Trophoblast cell (in vitro differentiated cells and primary cell): ENCODE measurements at regions not wholly inside any gene's neighbourhood (a gene's known extent, or its start where the extent isn't known, plus 50 kb on each side); places are given as distances from the start of the nearest gene placed in this dataset.
"Not testable (repeated sequence)": the region's sequence is repeated elsewhere in the genome, so short reads cannot be mapped to it uniquely, and the experiment has no call there.

ENCODE experiments used
- DNase-seq, 2 donors: peaks; one replicate each; pipeline ENCODE4 v3.0.0-alpha.2; 2016
- H2AFZ ChIP-seq: 2 replicates; pipeline ENCODE4 v1.6.1; 2013; ENCODE audit warnings: low read length, moderate library complexity, mild to moderate bottlenecking; ENCODE audit not compliant: insufficient read depth, poor library complexity
- H2AK5ac ChIP-seq: 2 replicates; pipeline ENCODE4 v1.6.1; 2013; ENCODE audit warnings: mild to moderate bottlenecking, low read length
- H2BK120ac ChIP-seq: 2 replicates; pipeline ENCODE4 v1.6.1; 2013; ENCODE audit warnings: low read length, mild to moderate bottlenecking, moderate library complexity; ENCODE audit not compliant: insufficient read depth, poor library complexity
- H2BK12ac ChIP-seq: 2 replicates; pipeline ENCODE4 v1.6.1; 2013; ENCODE audit warnings: mild to moderate bottlenecking, low read length, moderate library complexity
- H2BK5ac ChIP-seq: 2 replicates; pipeline ENCODE4 v1.6.1; 2013; ENCODE audit warnings: low read length, low read depth, moderate library complexity, mild to moderate bottlenecking; ENCODE audit not compliant: poor library complexity
- H3K14ac ChIP-seq: 2 replicates; pipeline ENCODE4 v1.6.1; 2013; ENCODE audit warnings: mild to moderate bottlenecking, low read length
- H3K18ac ChIP-seq: 2 replicates; pipeline ENCODE4 v1.6.1; 2013; ENCODE audit warnings: mild to moderate bottlenecking, low read length
- H3K23ac ChIP-seq: 2 replicates; pipeline ENCODE4 v1.6.1; 2013; ENCODE audit warnings: low read length
- H3K27ac ChIP-seq: 2 replicates; pipeline ENCODE4 v1.5.1; 2013; ENCODE audit warnings: low read depth, mild to moderate bottlenecking, inconsistent platforms, low read length, moderate library complexity
- H3K27me3 ChIP-seq: 2 replicates; pipeline ENCODE4 v1.6.1; 2013; ENCODE audit warnings: inconsistent platforms, mild to moderate bottlenecking, low read length, moderate library complexity; ENCODE audit not compliant: insufficient read depth
- H3K36me3 ChIP-seq, 2 experiments: 1 replicate in 1 of 2; 2 replicates in 1 of 2; pipeline ENCODE4 v1.6.1; 2013; ENCODE audit warnings: low read length in 2 of 2, mild to moderate bottlenecking in 2 of 2, moderate library complexity in 1 of 2; ENCODE audit not compliant: insufficient read depth in 2 of 2, control insufficient read depth in 1 of 2
- H3K4ac ChIP-seq: 2 replicates; pipeline ENCODE4 v1.6.1; 2013; ENCODE audit warnings: low read depth, mild to moderate bottlenecking, low read length, moderate library complexity
- H3K4me1 ChIP-seq, 2 experiments: 1 replicate in 1 of 2; 2 replicates in 1 of 2; pipeline ENCODE4 v1.6.1; 2013; ENCODE audit warnings: low read length in 2 of 2, mild to moderate bottlenecking in 2 of 2, moderate library complexity in 1 of 2; ENCODE audit not compliant: insufficient read depth in 2 of 2, control insufficient read depth in 1 of 2
- H3K4me2 ChIP-seq: 2 replicates; pipeline ENCODE4 v1.6.1; 2013; ENCODE audit warnings: inconsistent platforms, mild to moderate bottlenecking, low read length, moderate library complexity
- H3K4me3 ChIP-seq: 2 replicates; pipeline ENCODE4 v1.5.1; 2013; ENCODE audit warnings: mild to moderate bottlenecking, low read depth, low read length, inconsistent platforms
- H3K79me1 ChIP-seq: one replicate; pipeline ENCODE4 v1.6.1; 2013; ENCODE audit warnings: low read length
- H3K79me2 ChIP-seq: 2 replicates; pipeline ENCODE4 v1.6.1; 2013; ENCODE audit warnings: low read length, mild to moderate bottlenecking; ENCODE audit not compliant: control insufficient read depth, insufficient read depth, poor library complexity
- H3K9ac ChIP-seq: 2 replicates; pipeline ENCODE4 v1.6.1; 2013; ENCODE audit warnings: mild to moderate bottlenecking, low read length
- H3K9me3 ChIP-seq: 2 replicates; pipeline ENCODE4 v1.6.1; 2013; ENCODE audit warnings: low read depth, mild to moderate bottlenecking, control low read depth, inconsistent platforms, low read length; ENCODE audit not compliant: insufficient read depth
- H4K12ac ChIP-seq: 2 replicates; pipeline ENCODE4 v1.6.1; 2013; ENCODE audit warnings: low read depth, mild to moderate bottlenecking, low read length, moderate library complexity
- H4K8ac ChIP-seq: 2 replicates; pipeline ENCODE4 v1.6.1; 2013; ENCODE audit warnings: low read depth, mild to moderate bottlenecking, low read length, moderate library complexity
- H4K91ac ChIP-seq: one replicate; pipeline ENCODE4 v1.6.1; 2013; ENCODE audit warnings: low read depth, mild to moderate bottlenecking, low read length, moderate library complexity
- WGBS: extraction: QIAGEN DNeasy Blood & Tissue Kit; methylation state at CpG from one replicate; pipeline ENCODE4 v1.1.7; 2013; ENCODE audit warnings: missing lambda C conversion rate; ENCODE audit not compliant: insufficient read length, insufficient coverage; ENCODE audit errors: extremely low coverage; 5-methylcytosine and 5-hydroxymethylcytosine counted together

- no peak overlapping the region for H3K23ac ChIP-seq
- H3K79me1 ChIP-seq: no peaks in the 10 kb centered on the region
- no peak overlapping the region for H2BK12ac ChIP-seq
- no peak overlapping the region for H4K8ac ChIP-seq
- H2BK120ac ChIP-seq: no peak overlapping the region
- DNase-seq: no peak
- no peak overlapping the region for H3K27ac ChIP-seq
- no peak overlapping the region for H4K91ac ChIP-seq
- H4K12ac ChIP-seq: no peak overlapping the region
- no peak overlapping the region for H2AFZ ChIP-seq
- H3K36me3 ChIP-seq: no peaks in the 10 kb centered on the region
- H2AK5ac ChIP-seq: no peak overlapping the region
- no peak overlapping the region for H3K4me3 ChIP-seq
- H3K27me3 ChIP-seq: no peaks in the 10 kb centered on the region
- no peak overlapping the region for H3K4ac ChIP-seq
- H3K9me3 ChIP-seq: no peaks in the 10 kb centered on the region
- no peaks in the 10 kb centered on the region for H3K4me1 ChIP-seq
- H2BK5ac ChIP-seq: no peak overlapping the region
- no peak overlapping the region for H3K18ac ChIP-seq
- H3K14ac ChIP-seq: no peak overlapping the region
- no peak overlapping the region for H3K4me2 ChIP-seq
- H3K9ac ChIP-seq: no peak overlapping the region
- WGBS: no CpG with 5 or more reads among the region's 3 CpGs
- no peaks in the 10 kb centered on the region for H3K79me2 ChIP-seq
These were observed 213.2 kb upstream of the NT5E start for GRCh38 chr6:85236636-85237035.

- H2AFZ ChIP-seq, H3K4me3 ChIP-seq, H4K8ac ChIP-seq, H3K4me1 ChIP-seq, H3K36me3 ChIP-seq, H3K9me3 ChIP-seq, H3K27me3 ChIP-seq, H4K12ac ChIP-seq, H3K18ac ChIP-seq, DNase-seq, H3K27ac ChIP-seq, H2BK5ac ChIP-seq, H3K23ac ChIP-seq, H2AK5ac ChIP-seq, H2BK12ac ChIP-seq, H3K4ac ChIP-seq, H2BK120ac ChIP-seq, H3K9ac ChIP-seq, H3K79me2 ChIP-seq, H3K79me1 ChIP-seq, H4K91ac ChIP-seq, H3K14ac ChIP-seq, H3K4me2 ChIP-seq: not testable (repeated sequence)
- WGBS: no CpG with 5 or more reads among the region's 1 CpG
These were observed 222.5 kb upstream of the NT5E start for GRCh38 chr6:85227345-85227744.

GRCh38 chr6:85212794-85213193, 237.1 kb upstream of the NT5E start:
- H3K36me3 ChIP-seq, H3K4me2 ChIP-seq, H3K9ac ChIP-seq, H2BK120ac ChIP-seq, H2AK5ac ChIP-seq, DNase-seq, H3K14ac ChIP-seq, H3K18ac ChIP-seq, H3K79me1 ChIP-seq, H3K4me1 ChIP-seq, H3K27me3 ChIP-seq, H3K4ac ChIP-seq, H4K12ac ChIP-seq, H4K91ac ChIP-seq, H2AFZ ChIP-seq, H2BK12ac ChIP-seq, H3K27ac ChIP-seq, H3K9me3 ChIP-seq, H3K79me2 ChIP-seq, H2BK5ac ChIP-seq, H3K23ac ChIP-seq, H3K4me3 ChIP-seq, H4K8ac ChIP-seq: not testable (repeated sequence)
- WGBS: no CpG with 5 or more reads among the region's 5 CpGs

- H3K18ac ChIP-seq: no peak overlapping the region
- H4K12ac ChIP-seq: no peak overlapping the region
- no peak overlapping the region for H2BK120ac ChIP-seq
- H3K9ac ChIP-seq: no peak overlapping the region
- H3K36me3 ChIP-seq: no peaks in the 10 kb centered on the region
- H3K4me1 ChIP-seq: no peaks in the 10 kb centered on the region
- H3K4me2 ChIP-seq: no peak overlapping the region
- no peaks in the 10 kb centered on the region for H3K79me1 ChIP-seq
- no peak overlapping the region for H3K23ac ChIP-seq
- no peak overlapping the region for H2BK5ac ChIP-seq
- H4K91ac ChIP-seq: no peak overlapping the region
- no peaks in the 10 kb centered on the region for H3K27me3 ChIP-seq
- DNase-seq: no peak
- H3K27ac ChIP-seq: no peak overlapping the region
- H3K4ac ChIP-seq: no peak overlapping the region
- H3K79me2 ChIP-seq: no peaks in the 10 kb centered on the region
- no peak overlapping the region for H3K4me3 ChIP-seq
- H2BK12ac ChIP-seq: no peak overlapping the region
- H2AFZ ChIP-seq: no peak overlapping the region
- no peak overlapping the region for H4K8ac ChIP-seq
- H3K9me3 ChIP-seq: peaks cover 3% of the 10 kb centered on the region
- H3K14ac ChIP-seq: no peak overlapping the region
- H2AK5ac ChIP-seq: no peak overlapping the region
These were observed 254.6 kb upstream of the NT5E start for GRCh38 chr6:85195243-85195642.

- H3K27me3 ChIP-seq: no peaks in the 10 kb centered on the region
These were observed 256.5 kb upstream of the NT5E start for GRCh38 chr6:85193339-85193738.

More at GRCh38 chr6:85193339-85193738, 256.5 kb upstream of the NT5E start:
- no peak overlapping the region for H3K18ac ChIP-seq
- H3K14ac ChIP-seq: no peak overlapping the region
- no peak overlapping the region for H4K12ac ChIP-seq
- H3K4me3 ChIP-seq: no peak overlapping the region
- H3K4me1 ChIP-seq: no peaks in the 10 kb centered on the region
- H2BK12ac ChIP-seq: no peak overlapping the region
- no peak overlapping the region for H3K4me2 ChIP-seq
- no peak overlapping the region for H2BK120ac ChIP-seq
- no peak overlapping the region for H3K4ac ChIP-seq
- no peak overlapping the region for H3K9ac ChIP-seq
- no peaks in the 10 kb centered on the region for H3K79me2 ChIP-seq
- no peak overlapping the region for H4K8ac ChIP-seq
- no peak overlapping the region for H3K27ac ChIP-seq
- no peaks in the 10 kb centered on the region for H3K36me3 ChIP-seq
- no peak overlapping the region for H2AFZ ChIP-seq
- H4K91ac ChIP-seq: no peak overlapping the region
- WGBS: no CpG with 5 or more reads among the region's 3 CpGs
- H2AK5ac ChIP-seq: no peak overlapping the region
- no peak for DNase-seq
- no peak overlapping the region for H3K23ac ChIP-seq
- H2BK5ac ChIP-seq: no peak overlapping the region
- peaks cover 3% of the 10 kb centered on the region for H3K9me3 ChIP-seq
- no peaks in the 10 kb centered on the region for H3K79me1 ChIP-seq
